SK-N-SH treated with all-trans-retinoic acid at 6 μM for 48 hours (cell line): ENCODE measurements at regions not wholly inside any gene's neighbourhood (a gene's known extent, or its start where the extent isn't known, plus 50 kb on each side); places are given as distances from the start of the nearest gene placed in this dataset.

Experiments
- ARNTL ChIP-seq: fragments of 450-650 bp; formaldehyde crosslinking; IDR thresholded peaks from 2 replicates; pipeline ENCODE4 v1.5.0; 2020; ENCODE audit warnings: low read depth, mild to moderate bottlenecking, moderate library complexity, borderline replicate concordance
- BACH2 ChIP-seq: fragments of 250-450 bp; sonication (Bioruptor Pico); IDR thresholded peaks from 2 replicates; pipeline ENCODE4 v1.9.0; 2021; ENCODE audit warnings: mild to moderate bottlenecking, borderline replicate concordance
- ESRRG ChIP-seq: fragments of 250-450 bp; sonication (Bioruptor Pico); IDR thresholded peaks from 2 replicates; pipeline ENCODE4 v1.6.1; 2021; ENCODE audit warnings: mild to moderate bottlenecking
- ISL1 ChIP-seq: fragments of 250-450 bp; sonication (Bioruptor Pico); IDR thresholded peaks from 2 replicates; pipeline ENCODE4 v2.1.2; 2022; ENCODE audit warnings: mild to moderate bottlenecking, moderate library complexity
- PPARA ChIP-seq: fragments of 250-450 bp; sonication (Bioruptor Pico); IDR thresholded peaks from 2 replicates; pipeline ENCODE4 v1.5.0; 2020; ENCODE audit warnings: mild to moderate bottlenecking, borderline replicate concordance
- ZFP3 ChIP-seq: fragments of 250-450 bp; sonication (Bioruptor Pico); IDR thresholded peaks from 2 replicates; pipeline ENCODE4 v1.5.0; 2020; ENCODE audit warnings: mild to moderate bottlenecking, moderate library complexity
- ZNF565 ChIP-seq: fragments of 450-650 bp; formaldehyde crosslinking; conservative IDR thresholded peaks from 2 replicates; pipeline ENCODE4 v1.5.0; 2020; ENCODE audit warnings: low read depth, mild to moderate bottlenecking, moderate library complexity
- TF ChIP-seq, protein P1 (sequence below): fragments of 250-450 bp; sonication (Bioruptor Pico); IDR thresholded peaks from 2 replicates; pipeline ENCODE4 v1.5.1; 2020; ENCODE audit warnings: low read depth, mild to moderate bottlenecking, moderate library complexity
- TF ChIP-seq, protein P2 (sequence below): fragments of 250-450 bp; sonication (Bioruptor Pico); IDR thresholded peaks from 2 replicates; pipeline ENCODE4 v1.8.0; 2020; ENCODE audit warnings: mild to moderate bottlenecking, moderate library complexity, borderline replicate concordance
- TF ChIP-seq, protein P3 (sequence below): fragments of 250-450 bp; sonication (Bioruptor Pico); IDR thresholded peaks from 2 replicates; pipeline ENCODE4 v1.5.0; 2020; ENCODE audit warnings: mild to moderate bottlenecking, moderate library complexity

DNA sequence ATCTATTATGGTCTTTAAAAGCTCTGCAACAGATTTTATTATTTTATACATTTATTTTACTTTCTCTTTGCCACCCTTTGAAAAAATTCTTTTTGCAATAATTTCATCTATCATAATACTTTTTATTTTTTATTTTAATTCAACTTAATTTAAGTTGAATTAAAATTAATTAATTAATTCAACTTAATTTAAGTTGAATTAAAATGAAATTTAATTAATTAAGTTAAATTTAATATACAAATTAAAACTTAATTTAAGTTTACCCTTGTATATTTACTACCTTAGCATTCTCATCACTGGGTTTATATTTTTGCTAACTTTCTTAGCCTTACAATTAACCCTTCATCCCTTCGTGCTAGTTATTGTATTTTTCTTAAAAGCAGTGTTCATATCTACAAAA lies 301.4 kb downstream of the SLITRK5 start:
- TF ChIP-seq ARNTL (CRISPR knock-in tag) (no peak), ZNF565 (no peak), BACH2 (CRISPR knock-in tag) (no peak), ESRRG (CRISPR knock-in tag) (no peak), ZFP3 (CRISPR knock-in tag) (no peak), ISL1 (CRISPR knock-in tag) (no peak), PPARA (CRISPR knock-in tag) (no peak)
- TF ChIP-seq, protein P1, sequence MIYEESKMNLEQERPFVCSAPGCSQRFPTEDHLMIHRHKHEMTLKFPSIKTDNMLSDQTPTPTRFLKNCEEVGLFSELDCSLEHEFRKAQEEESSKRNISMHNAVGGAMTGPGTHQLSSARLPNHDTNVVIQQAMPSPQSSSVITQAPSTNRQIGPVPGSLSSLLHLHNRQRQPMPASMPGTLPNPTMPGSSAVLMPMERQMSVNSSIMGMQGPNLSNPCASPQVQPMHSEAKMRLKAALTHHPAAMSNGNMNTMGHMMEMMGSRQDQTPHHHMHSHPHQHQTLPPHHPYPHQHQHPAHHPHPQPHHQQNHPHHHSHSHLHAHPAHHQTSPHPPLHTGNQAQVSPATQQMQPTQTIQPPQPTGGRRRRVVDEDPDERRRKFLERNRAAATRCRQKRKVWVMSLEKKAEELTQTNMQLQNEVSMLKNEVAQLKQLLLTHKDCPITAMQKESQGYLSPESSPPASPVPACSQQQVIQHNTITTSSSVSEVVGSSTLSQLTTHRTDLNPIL = no peak
- TF ChIP-seq, protein P2, sequence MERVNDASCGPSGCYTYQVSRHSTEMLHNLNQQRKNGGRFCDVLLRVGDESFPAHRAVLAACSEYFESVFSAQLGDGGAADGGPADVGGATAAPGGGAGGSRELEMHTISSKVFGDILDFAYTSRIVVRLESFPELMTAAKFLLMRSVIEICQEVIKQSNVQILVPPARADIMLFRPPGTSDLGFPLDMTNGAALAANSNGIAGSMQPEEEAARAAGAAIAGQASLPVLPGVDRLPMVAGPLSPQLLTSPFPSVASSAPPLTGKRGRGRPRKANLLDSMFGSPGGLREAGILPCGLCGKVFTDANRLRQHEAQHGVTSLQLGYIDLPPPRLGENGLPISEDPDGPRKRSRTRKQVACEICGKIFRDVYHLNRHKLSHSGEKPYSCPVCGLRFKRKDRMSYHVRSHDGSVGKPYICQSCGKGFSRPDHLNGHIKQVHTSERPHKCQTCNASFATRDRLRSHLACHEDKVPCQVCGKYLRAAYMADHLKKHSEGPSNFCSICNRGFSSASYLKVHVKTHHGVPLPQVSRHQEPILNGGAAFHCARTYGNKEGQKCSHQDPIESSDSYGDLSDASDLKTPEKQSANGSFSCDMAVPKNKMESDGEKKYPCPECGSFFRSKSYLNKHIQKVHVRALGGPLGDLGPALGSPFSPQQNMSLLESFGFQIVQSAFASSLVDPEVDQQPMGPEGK = no peak
- TF ChIP-seq, protein P3, sequence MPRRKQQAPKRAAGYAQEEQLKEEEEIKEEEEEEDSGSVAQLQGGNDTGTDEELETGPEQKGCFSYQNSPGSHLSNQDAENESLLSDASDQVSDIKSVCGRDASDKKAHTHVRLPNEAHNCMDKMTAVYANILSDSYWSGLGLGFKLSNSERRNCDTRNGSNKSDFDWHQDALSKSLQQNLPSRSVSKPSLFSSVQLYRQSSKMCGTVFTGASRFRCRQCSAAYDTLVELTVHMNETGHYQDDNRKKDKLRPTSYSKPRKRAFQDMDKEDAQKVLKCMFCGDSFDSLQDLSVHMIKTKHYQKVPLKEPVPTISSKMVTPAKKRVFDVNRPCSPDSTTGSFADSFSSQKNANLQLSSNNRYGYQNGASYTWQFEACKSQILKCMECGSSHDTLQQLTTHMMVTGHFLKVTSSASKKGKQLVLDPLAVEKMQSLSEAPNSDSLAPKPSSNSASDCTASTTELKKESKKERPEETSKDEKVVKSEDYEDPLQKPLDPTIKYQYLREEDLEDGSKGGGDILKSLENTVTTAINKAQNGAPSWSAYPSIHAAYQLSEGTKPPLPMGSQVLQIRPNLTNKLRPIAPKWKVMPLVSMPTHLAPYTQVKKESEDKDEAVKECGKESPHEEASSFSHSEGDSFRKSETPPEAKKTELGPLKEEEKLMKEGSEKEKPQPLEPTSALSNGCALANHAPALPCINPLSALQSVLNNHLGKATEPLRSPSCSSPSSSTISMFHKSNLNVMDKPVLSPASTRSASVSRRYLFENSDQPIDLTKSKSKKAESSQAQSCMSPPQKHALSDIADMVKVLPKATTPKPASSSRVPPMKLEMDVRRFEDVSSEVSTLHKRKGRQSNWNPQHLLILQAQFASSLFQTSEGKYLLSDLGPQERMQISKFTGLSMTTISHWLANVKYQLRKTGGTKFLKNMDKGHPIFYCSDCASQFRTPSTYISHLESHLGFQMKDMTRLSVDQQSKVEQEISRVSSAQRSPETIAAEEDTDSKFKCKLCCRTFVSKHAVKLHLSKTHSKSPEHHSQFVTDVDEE (CRISPR knock-in tag) = no peak
